NOMO-1 treated with dmso at 0.1 percent for 144 hours (cell line): ENCODE measurements at regions not wholly inside any gene's neighbourhood (a gene's known extent, or its start where the extent isn't known, plus 50 kb on each side); places are given as distances from the start of the nearest gene placed in this dataset.
"Not testable (repeated sequence)": the region's sequence is repeated elsewhere in the genome, so short reads cannot be mapped to it uniquely, and the experiment has no call there.

ENCODE experiments used
- DNase-seq: peaks from one replicate; lab custom pipeline; 2025; ENCODE audit not compliant: unreplicated experiment; lab: John Stamatoyannopoulos, UW

DNA sequence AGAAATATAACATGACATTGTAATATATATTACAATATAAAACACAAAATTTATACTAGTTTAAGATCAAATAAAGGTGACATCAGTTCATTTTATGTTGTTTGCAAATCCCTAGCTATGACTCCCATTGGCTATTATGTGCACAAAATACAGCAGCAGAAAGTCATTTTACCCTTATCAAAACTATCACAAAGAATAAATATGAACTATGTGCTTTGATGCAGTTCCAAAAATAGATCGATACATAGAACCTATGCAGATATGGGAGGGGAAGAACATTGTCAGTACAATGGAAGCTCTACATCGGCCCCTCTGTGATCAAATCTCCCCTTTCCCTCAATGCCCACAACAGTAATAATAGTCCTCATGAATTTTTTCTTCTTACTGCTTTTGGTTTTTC lies 1038.1 kb upstream of the PCDH20 start:
- no peak for DNase-seq

DNA sequence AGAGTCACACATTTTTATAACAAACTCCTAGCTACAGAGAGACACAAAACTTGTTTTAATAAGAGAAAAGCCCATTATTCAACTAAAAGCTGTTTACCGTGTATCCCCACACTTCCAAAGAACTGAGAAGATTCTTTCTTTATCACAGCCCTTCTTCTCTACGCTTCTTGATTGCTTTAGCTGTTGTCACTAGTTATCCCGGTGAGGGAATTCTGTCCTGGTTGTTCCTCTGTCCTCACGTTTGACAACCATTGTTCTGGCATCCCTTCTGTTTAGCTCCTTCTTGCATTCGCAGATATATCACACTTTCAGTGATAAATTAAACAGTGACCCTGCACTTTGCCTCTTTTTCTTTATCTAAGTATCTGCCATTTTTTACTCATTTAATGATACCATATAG lies 1035.1 kb upstream of the PCDH20 start:
- DNase-seq, result no peak

DNA sequence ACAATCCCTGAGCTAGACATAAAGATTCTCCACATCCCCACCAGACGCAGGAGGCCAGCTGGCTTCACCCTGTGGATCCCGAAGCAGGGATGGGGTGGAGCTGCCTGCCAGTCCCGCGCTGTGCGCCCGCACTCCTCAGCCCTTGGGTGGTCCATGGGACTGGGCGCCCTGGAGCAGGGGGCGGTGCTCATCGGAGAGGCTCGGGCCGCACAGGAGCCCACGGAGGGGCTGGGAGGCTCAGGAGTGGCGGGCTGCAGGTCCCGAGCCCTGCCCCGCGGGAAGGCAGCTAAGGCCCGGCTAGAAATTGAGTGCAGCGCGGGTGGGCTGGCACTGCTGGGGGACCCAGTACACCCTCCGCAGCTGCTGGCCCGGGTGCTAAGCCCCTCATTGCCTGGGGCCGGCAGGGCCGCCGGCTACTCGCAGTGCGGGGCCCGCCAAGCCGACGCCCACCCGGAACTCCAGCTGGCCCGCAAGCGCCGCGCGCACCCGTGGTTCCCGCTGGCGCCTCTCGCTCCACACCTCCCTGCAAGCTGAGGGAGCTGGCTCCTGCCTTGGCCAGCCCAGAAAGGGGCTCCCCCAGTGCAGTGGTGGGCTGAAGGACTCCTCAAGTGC lies 1032.2 kb upstream of the PCDH20 start:
- not testable (repeated sequence) for DNase-seq

DNA sequence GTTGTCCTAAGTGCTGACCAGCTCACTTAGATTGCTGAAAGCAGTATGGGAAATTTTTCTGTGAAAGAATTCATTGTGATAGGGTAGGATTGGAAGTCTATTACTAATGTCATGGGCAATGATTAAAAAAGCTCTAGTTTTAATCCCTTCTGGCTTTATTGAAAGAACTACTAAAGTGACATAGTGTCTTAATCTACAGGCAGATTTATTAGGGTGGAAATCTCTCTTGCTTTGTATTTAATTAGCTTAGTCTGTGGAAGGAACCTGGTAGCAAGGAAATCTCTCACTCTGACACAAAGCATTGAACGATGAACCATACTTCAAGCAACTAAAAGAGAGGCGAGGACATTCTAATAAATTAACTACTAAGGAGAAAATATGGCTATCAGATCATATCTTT lies 1029.2 kb upstream of the PCDH20 start:
- no peak for DNase-seq

DNA sequence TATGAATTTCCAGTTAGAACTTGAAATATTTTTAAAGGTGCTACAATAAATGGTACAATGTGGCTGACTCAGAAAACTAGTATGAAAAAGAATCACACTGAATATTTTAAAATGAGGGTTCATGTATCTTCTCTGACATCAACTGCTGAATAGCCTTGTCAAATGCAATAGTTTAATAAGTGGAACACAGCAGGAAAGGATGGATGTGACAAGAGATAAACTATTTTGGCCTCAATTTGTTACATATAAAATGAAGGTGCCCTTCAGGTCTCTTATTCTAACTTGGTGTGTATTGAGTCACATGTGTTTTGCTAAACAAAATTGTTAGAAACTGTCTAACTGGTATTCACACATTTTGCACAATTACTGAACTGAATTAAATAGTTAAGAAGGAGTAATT lies 1018.4 kb upstream of the PCDH20 start:
- DNase-seq, result no peak

DNA sequence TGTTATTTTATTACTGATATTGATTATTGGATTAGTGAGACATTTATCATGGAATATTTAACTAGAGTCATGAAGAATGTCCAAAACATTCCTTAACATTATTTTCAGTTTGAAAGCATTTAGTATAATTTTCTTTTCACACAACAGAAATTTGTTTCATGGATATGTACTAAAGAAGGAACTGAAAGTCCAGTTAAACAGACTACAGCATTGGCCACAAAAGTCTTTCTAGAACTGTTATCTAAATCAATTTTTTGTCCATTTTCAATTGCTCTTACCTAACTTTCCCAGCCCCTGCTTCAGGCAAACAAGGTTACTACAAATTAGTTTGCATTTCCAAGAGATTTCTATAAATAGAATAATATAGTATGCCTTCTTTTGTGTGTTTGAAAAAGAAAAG lies 1018.0 kb upstream of the PCDH20 start:
- no peak for DNase-seq

DNA sequence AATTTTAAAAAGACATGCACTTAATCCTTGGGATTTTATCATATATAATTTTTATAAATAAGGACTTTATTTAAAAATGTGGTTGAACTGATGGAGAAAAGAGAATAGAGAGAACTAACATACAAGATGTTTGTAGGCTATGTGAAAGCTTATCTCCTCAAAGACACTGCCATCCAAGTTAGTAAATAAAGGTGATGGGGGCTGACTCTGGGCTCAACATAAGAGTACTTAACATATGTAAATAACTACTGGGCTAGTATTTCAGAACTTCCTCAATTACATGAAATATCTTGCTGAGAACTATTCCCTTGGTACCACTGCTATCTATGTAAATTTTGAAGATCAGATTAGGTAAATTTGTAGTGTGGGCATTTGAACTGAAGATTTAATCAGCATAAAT lies 1017.3 kb upstream of the PCDH20 start:
- no peak for DNase-seq

DNA sequence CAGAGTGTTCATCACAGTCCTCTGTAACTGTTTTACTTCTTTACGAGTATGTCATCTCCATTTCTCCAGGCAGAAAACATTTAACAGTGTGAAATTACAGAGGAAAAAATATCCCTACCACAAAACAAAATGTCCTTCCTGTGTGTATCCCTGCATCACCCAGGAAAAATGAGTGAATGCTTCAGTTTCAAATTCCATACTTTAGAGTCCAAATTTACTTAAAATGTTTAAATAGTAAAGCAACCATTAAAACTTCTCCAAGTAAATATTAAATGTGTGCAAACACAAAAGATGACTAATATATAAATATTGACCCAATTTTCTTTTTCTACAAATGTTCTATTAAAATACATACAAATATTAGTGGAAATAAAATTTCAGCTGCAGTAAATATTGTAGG lies 1016.6 kb upstream of the PCDH20 start:
- no peak for DNase-seq

DNA sequence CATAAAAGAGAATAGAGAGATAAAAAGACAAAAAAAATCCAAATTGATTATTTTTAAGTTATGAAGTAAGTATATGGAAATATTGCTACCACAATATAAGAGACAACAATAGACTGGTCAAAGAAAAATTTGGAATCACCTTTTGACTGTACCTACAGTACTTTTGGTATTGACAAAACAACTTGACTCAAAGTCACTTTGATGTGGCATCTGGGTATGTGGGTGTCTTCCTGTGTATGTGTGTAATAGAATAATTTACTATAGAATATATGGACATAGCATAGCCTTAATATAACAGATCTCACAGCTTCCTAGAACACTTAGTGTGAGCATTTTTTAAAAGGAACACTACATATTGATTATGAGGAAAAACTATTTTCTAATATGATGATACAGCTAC lies 1016.2 kb upstream of the PCDH20 start:
- no peak for DNase-seq

DNA sequence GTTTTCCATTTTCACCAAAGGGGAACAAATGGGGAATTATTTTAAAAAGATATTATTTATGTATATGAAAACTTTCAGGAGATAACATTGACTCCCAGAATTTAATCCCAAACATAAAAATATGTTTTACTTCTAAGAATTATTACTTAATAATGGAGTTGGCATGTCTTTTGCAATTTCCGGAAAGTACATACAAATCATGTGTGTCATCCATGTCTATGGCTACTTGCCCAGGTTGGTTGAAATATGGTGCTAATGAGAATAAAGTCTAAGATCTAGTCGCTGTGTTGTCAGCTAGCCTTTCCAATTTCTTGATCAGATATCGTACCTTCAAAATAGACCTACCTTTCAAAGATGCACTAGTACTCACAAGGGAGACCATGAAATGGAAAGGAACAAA lies 1003.2 kb upstream of the PCDH20 start:
- DNase-seq, result no peak

DNA sequence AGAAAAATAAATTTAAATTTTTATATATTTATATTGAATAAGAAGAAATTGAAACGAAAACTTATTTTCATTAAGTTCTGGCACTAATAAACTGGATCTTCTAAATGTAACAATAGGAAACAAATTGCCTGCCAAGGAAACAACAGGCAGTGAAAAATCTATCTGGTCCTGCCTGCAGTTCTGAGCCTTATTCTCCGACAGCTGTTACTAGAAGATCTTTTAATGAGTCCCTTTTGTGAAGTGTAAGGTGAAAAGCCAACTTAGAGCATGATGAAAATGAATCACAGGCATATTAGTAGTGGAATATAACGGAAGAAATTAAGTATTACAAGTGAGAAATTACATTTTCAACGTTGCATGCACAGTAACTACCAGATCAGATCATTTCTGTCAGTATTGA lies 1002.7 kb upstream of the PCDH20 start:
- DNase-seq, result no peak

DNA sequence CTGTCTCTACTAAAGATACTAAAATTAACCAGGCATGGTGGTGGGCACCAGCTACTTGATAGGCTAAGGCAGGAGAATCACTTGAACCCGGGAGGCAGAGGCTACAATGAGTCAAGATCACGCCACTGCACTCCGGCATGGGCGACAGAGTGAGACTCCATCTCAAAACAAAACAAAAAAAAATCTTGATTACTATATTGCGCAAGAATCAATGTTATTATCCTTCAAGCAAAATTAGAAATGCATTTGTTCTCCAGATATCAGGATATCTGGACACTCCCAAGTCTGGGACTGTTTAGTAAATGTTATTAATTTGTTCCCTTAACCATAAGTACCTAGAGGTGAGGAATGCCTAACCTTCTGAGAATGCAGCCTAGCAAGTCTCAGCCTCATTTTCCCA lies 992.2 kb upstream of the PCDH20 start:
- no peak for DNase-seq

DNA sequence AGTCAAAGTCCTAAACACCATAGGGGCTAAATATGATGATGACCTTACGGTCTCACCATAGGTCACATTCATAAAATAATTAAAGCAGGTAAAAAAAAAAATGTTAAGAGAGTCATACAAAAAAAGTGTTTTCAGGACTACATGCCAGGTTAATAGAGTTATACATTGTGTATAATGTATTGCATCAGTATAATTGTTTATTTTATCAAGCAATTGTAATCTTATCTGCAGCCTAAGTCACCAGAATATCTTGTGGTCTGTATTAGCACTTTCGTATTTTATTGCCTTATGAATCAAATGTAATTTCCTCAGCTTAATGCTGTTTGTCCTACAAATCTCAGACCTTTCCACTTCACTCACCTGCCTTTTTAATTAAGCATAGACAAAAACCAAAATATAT lies 972.9 kb upstream of the PCDH20 start:
- DNase-seq, result no peak

DNA sequence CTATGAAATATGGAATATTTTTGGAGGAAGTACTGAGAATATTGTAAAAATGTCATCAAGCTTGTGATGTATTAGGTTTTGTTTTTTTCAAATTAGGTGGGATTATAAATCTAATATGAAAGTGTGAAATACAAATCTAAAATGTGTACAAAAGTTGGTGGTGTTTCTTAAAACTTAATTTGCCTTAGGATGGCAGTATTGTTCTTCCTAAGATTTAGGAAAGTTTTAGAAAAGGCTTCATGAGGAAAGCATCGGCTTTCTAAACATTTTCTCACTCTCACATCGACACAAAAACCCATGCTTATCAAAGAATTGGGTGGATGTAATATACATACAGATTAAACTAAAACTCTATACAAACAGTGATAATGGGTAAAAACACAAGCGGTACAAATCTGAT lies 972.0 kb upstream of the PCDH20 start:
- DNase-seq, result no peak

DNA sequence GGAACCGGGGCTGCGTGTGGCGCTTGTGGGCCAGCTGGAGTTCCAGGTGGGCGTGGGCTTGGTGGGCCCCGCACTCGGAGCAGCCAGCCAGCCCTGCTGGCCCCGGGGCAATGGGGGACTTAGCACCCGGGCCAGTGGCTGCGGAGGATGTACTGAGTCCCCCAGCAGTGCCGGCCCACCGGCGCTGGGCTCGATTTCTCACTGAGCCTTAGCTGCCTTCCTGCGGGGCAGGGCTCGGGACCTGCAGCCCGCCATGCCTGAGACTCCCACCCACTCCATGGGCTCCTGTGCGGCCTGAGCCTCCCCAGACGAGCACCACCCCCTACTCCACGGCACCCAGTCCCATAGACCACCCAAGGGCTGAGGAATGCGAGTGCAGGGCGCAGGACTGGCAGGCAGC lies 963.6 kb upstream of the PCDH20 start:
- DNase-seq, result not testable (repeated sequence)

DNA sequence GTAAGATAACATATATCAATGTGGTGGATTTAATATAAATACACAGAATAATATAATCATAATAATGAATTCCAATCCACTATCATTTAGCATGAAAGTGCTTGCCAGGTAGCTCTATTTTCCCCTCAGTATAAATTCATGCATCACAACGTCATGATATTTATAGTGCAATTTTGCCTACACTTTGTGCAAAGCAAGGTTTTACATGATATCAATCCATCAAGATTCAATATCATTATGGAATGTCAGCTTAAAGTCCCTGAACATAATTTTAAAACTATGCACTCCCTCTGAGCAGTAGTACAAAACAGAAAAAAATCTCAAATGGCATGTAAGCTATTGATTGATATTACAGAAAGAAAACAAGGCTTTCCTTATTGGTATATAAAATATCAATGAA lies 962.2 kb upstream of the PCDH20 start:
- no peak for DNase-seq

DNA sequence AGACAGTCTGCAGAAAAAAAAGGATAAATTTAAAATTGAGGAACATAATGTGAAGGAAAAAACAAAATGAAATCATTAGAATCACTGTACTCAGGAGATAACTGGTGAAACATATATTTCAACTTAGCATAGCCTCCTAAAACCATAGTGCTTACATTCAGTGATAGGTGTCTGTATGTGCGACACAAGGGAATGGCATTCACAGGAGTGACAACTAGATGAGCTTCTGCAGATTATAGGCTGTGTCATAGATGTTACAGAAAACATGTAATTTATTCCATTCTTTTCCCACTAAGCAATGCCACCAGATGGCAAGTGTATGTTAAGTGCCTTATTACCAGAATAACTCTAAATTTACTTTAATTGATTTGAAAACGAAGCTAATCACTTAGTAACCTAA lies 960.0 kb upstream of the PCDH20 start:
- DNase-seq, result no peak

DNA sequence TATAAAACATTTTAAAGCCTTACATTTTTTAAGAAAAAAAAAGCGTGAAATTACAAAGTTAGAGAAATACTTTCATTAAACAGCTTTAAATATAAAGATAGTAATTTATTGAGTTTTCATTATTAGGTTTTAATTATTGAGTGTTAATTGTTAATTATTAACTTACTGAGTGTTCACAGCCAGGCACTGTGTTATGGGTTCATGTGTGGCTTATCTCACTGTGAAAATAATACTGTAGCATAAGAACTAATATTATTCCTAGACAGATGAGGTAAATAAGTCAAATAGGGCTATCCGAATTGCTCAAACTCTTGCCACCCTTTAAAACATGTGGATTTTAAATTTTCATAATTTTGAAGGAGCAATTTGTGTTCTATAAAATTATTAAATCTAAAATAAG lies 956.1 kb upstream of the PCDH20 start:
- no peak for DNase-seq

DNA sequence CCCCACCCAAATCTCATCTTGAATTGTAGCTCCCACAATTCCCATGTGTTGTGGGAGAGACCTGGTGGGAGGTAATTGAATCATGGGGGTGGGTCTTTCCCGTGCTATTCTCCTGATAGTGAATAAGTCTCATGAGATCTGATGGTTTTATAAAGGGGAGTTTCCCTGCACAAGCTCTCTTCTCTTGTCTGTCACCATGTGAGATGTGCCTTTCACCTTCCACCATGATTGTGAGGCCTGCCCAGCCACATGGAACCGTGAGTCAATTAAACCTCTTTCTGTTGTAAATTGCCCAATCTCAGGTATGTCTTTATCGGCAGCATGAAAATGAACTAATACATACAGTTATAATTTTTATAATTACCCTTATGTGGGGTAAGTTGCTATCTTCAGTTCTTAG lies 952.3 kb upstream of the PCDH20 start:
- DNase-seq, result not testable (repeated sequence)

DNA sequence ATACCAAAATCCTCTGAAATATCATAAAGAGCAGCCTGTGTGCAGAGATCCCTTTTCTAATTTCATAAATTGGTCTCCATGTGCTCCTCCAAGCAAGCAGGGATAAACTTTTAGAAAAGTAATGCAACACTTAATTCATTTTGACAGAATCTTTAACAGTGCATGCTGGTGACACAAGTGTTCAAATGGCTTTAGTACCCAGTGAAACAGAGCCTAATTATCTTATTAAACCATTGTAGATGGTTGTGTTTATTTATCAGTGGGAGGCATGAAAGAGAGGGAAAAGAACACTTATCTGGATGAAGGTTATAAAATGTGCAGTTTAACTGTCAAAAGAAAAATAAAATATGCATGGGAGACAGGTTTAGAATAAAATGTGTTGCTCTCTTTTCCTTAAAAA lies 945.0 kb upstream of the PCDH20 start:
- DNase-seq, result no peak

DNA sequence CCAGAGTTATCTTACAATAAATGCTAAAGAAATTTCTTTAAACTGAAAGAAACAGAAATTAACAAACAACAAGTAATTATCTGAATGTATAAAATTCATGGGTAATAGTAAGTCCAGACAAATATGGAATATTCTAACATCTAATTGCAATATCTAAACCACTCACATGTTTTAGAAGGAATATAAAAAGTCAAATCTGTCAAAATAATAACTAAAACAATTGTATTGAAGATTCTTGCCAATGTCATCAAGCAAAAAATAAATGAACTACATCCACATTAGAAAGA lies 942.9 kb upstream of the PCDH20 start:
- no peak for DNase-seq

DNA sequence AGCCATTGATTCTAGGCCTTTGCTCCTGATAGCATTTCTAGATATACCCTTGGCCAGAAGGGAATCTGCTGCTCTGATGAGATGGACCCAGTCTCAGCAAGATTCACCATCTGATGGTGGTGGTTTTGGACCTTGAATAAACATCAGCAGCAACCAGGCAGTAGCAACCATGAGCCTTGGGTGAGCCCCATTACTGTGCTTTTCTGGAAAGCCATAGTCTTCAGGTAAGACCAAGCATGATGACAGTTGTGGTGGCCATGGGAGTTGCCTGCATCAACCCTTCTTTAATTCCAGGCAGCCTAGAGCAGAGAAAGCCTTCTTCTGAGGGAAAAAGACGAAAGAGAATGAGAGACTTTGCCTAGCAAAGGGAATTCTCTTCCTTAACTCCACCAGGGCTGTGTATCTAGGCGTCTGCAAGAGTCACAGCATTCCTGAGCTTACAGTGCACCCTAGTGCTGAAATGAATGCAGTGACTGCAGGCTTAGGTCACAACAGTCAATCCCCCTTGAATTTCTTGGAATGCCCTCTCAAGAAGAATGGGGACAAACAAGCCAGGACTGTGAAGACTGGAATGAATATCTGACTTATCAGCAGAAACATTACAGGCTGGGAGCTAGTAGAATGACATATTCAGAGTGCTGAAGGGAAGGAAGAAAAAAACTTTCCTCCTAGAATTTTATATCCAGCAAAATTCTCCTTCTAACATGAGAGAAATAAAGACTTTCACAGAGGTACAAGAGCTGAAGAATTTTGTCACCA lies 942.4 kb upstream of the PCDH20 start:
- DNase-seq, result no peak

DNA sequence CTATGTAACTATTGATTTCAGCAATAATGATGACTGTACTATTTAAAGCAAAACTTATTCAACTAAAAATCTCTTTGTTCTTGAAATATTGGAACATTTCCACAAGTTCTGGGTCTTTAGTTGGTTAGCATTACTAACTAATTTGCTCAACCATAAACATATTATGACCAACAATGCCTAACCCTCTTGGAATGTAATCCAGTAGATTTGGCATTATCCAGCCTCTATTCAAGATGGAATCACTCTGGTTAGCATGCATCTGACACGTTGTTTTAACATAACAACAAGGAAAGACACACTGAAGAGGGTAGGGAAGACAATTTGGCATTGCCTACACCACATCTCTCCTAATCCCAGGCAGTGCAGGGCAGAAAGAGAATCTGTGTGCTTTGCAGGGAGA lies 941.3 kb upstream of the PCDH20 start:
- DNase-seq, result no peak
